H1 (cell line): ENCODE measurements at regions not wholly inside any gene's neighbourhood (a gene's known extent, or its start where the extent isn't known, plus 50 kb on each side); places are given as distances from the start of the nearest gene placed in this dataset.

ENCODE experiments used
- ASH2L ChIP-seq: fragments of 200-600, 300-600 bp; sonication (generic); IDR thresholded peaks from one replicate; pipeline ENCODE4 v1.7.1; 2017; ENCODE audit warnings: low read length
- EGR1 ChIP-seq: IDR thresholded peaks from 2 replicates; pipeline ENCODE4 v1.6.1; 2011; ENCODE audit warnings: low read depth, low read length, borderline replicate concordance
- EZH2 ChIP-seq: fragments of 200-600 bp; sonication (generic); IDR thresholded peaks from 2 replicates; pipeline ENCODE4 v1.7.1; 2012; ENCODE audit warnings: low read depth, mild to moderate bottlenecking, moderate library complexity, low read length, inconsistent platforms; ENCODE audit not compliant: severe bottlenecking
- MAFK ChIP-seq: IDR thresholded peaks from 2 replicates; pipeline ENCODE4 v1.6.1; 2012; ENCODE audit warnings: low read depth, mild to moderate bottlenecking, improper control_type of control experiment, low read length
- NANOG ChIP-seq: IDR thresholded peaks from 2 replicates; pipeline ENCODE4 v1.6.1; 2011; ENCODE audit warnings: low read length, low read depth, mild to moderate bottlenecking, inconsistent platforms; ENCODE audit not compliant: insufficient read depth, poor library complexity, severe bottlenecking
- POLR2AphosphoS5 ChIP-seq: IDR thresholded peaks from 2 replicates; pipeline ENCODE4 v1.6.1; 2011; ENCODE audit warnings: low read depth, low read length
- RXRA ChIP-seq: IDR thresholded peaks from 2 replicates; pipeline ENCODE4 v1.6.1; 2011; ENCODE audit warnings: low read depth, mild to moderate bottlenecking, low read length, moderate library complexity; ENCODE audit not compliant: insufficient read depth
- TBP ChIP-seq: IDR thresholded peaks from 2 replicates; pipeline ENCODE4 v1.6.1; 2011; ENCODE audit warnings: low read depth, low read length, improper control_type of control experiment
- TCF12 ChIP-seq: IDR thresholded peaks from 2 replicates; pipeline ENCODE4 v1.6.1; 2011; ENCODE audit warnings: low read depth, mild to moderate bottlenecking, low read length
- TF ChIP-seq, protein P1 (sequence below), 3 experiments: IDR thresholded peaks; 1 replicate in 2 of 3; 2 replicates in 1 of 3; pipeline versions ENCODE4 v1.5.1 to v1.6.1; 2011; ENCODE audit warnings: low read length in 3 of 3, mild to moderate bottlenecking in 3 of 3, inconsistent platforms in 2 of 3, low read depth in 1 of 3, moderate library complexity in 1 of 3; ENCODE audit not compliant: insufficient read depth in 1 of 3; ENCODE audit errors: control extremely low read depth in 1 of 3

DNA sequence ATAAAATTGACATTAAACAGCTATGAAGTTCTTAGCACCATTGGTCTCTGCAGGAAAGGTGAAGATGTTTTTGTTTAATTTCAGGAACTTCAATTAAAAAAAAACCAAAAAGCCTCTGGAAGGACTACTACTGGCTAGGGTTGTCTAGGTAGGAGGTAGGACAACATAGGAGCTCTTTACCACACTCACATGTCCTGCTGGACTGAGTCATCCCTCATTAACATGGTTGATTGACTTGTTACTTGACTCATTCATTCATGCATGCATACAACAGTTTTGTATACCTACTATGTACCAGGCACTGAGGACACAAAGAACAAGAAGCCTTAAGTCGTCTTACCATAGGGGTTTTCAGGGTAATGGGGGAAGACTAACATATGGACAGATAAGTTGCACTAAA lies 216.9 kb upstream of the ARHGAP20 start (continued):
- TF ChIP-seq, protein P1, sequence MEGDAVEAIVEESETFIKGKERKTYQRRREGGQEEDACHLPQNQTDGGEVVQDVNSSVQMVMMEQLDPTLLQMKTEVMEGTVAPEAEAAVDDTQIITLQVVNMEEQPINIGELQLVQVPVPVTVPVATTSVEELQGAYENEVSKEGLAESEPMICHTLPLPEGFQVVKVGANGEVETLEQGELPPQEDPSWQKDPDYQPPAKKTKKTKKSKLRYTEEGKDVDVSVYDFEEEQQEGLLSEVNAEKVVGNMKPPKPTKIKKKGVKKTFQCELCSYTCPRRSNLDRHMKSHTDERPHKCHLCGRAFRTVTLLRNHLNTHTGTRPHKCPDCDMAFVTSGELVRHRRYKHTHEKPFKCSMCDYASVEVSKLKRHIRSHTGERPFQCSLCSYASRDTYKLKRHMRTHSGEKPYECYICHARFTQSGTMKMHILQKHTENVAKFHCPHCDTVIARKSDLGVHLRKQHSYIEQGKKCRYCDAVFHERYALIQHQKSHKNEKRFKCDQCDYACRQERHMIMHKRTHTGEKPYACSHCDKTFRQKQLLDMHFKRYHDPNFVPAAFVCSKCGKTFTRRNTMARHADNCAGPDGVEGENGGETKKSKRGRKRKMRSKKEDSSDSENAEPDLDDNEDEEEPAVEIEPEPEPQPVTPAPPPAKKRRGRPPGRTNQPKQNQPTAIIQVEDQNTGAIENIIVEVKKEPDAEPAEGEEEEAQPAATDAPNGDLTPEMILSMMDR (IDR thresholded peaks at IDR 0.05; ENCODE audit: control extremely low read depth in 1 of 3, insufficient read depth in 1 of 3, low read depth in 1 of 3, low read length in 3 of 3): no peak
- TF ChIP-seq EGR1 (no peak), POLR2AphosphoS5 (no peak), MAFK (no peak), NANOG (no peak), TCF12 (no peak), TBP (no peak), EZH2 (no peak), RXRA (no peak), ASH2L (no peak)
